H9 (cell line): ENCODE measurements at regions not wholly inside any gene's neighbourhood (a gene's known extent, or its start where the extent isn't known, plus 50 kb on each side); places are given as distances from the start of the nearest gene placed in this dataset.

Experiments
- DNase-seq: peaks from one replicate; pipeline ENCODE4 v3.0.0-alpha.2; 2017
- H2AFZ ChIP-seq: one replicate; pipeline ENCODE4 v1.6.1; 2013; ENCODE audit warnings: mild to moderate bottlenecking, low read length, control low read depth, moderate library complexity
- H2AK5ac ChIP-seq: 2 replicates; pipeline ENCODE4 v1.6.1; 2013; ENCODE audit warnings: low read length, control low read depth, mixed read lengths; ENCODE audit not compliant: insufficient read length
- H2BK120ac ChIP-seq: one replicate; pipeline ENCODE4 v1.6.1; 2013; ENCODE audit warnings: low read depth, mild to moderate bottlenecking, low read length, control low read depth, inconsistent platforms; ENCODE audit not compliant: poor library complexity, severe bottlenecking
- H2BK12ac ChIP-seq: 2 replicates; pipeline ENCODE4 v1.6.1; 2013; ENCODE audit warnings: low read length, control low read depth, mixed read lengths, low read depth; ENCODE audit not compliant: insufficient read length
- H2BK15ac ChIP-seq: 2 replicates; pipeline ENCODE4 v1.6.1; 2013; ENCODE audit warnings: low read depth, low read length, control low read depth
- H2BK20ac ChIP-seq: one replicate; pipeline ENCODE4 v1.6.1; 2013; ENCODE audit warnings: low read depth, mild to moderate bottlenecking, low read length, control low read depth, inconsistent platforms; ENCODE audit not compliant: poor library complexity, severe bottlenecking
- H2BK5ac ChIP-seq: 2 replicates; pipeline ENCODE4 v1.6.1; 2013; ENCODE audit warnings: low read length, control low read depth, mixed read lengths; ENCODE audit not compliant: insufficient read length
- H3K14ac ChIP-seq: 2 replicates; pipeline ENCODE4 v1.6.1; 2013; ENCODE audit warnings: low read length, control low read depth; ENCODE audit not compliant: insufficient read depth
- H3K18ac ChIP-seq: 2 replicates; pipeline ENCODE4 v1.6.1; 2013; ENCODE audit warnings: low read depth, mild to moderate bottlenecking, mixed read lengths, low read length, control low read depth; ENCODE audit not compliant: insufficient read length
- H3K23ac ChIP-seq: 2 replicates; pipeline ENCODE4 v1.6.1; 2013; ENCODE audit warnings: low read length, control low read depth, mixed read lengths, low read depth; ENCODE audit not compliant: insufficient read length
- H3K23me2 ChIP-seq: 2 replicates; pipeline ENCODE4 v1.6.1; 2013; ENCODE audit warnings: low read depth, mild to moderate bottlenecking, mixed read lengths, low read length, control low read depth; ENCODE audit not compliant: insufficient read length, poor library complexity, severe bottlenecking
- H3K27ac ChIP-seq: 2 replicates; pipeline ENCODE4 v1.5.1; 2013; ENCODE audit warnings: low read length, control low read depth, mixed read lengths, low read depth; ENCODE audit not compliant: insufficient read length
- H3K27me3 ChIP-seq: 2 replicates; pipeline ENCODE4 v1.6.1; 2013; ENCODE audit warnings: low read length, control low read depth, inconsistent platforms; ENCODE audit not compliant: insufficient read depth
- H3K4ac ChIP-seq: 2 replicates; pipeline ENCODE4 v1.6.1; 2013; ENCODE audit warnings: low read depth, mild to moderate bottlenecking, control low read depth, inconsistent platforms, low read length, moderate library complexity
- H3K4me1 ChIP-seq: 2 replicates; pipeline ENCODE4 v1.6.1; 2013; ENCODE audit warnings: low read length, control low read depth, inconsistent platforms; ENCODE audit not compliant: insufficient read depth
- H3K4me2 ChIP-seq: 2 replicates; pipeline ENCODE4 v1.6.1; 2013; ENCODE audit warnings: low read length, control low read depth, mixed read lengths; ENCODE audit not compliant: insufficient read length, insufficient read depth
- H3K56ac ChIP-seq: 2 replicates; pipeline ENCODE4 v1.6.1; 2013; ENCODE audit warnings: low read depth, mild to moderate bottlenecking, mixed read lengths, low read length, control low read depth; ENCODE audit not compliant: insufficient read length
- H3K79me1 ChIP-seq: 2 replicates; pipeline ENCODE4 v1.6.1; 2013; ENCODE audit warnings: low read depth, mild to moderate bottlenecking, moderate library complexity, low read length, control low read depth, inconsistent platforms; ENCODE audit not compliant: insufficient read depth, poor library complexity, severe bottlenecking
- H3K79me2 ChIP-seq: 2 replicates; pipeline ENCODE4 v1.6.1; 2013; ENCODE audit warnings: low read length, control low read depth, inconsistent platforms; ENCODE audit not compliant: insufficient read depth
- H3K9ac ChIP-seq: 2 replicates; pipeline ENCODE4 v1.6.1; 2013; ENCODE audit warnings: low read length, control low read depth, mixed read lengths; ENCODE audit not compliant: insufficient read length; ENCODE audit errors: extremely low read depth
- H3K9me3 ChIP-seq: one replicate; pipeline ENCODE4 v1.6.1; 2013; ENCODE audit warnings: low read depth, low read length, inconsistent platforms; ENCODE audit not compliant: control insufficient read depth
- H3T11ph ChIP-seq: one replicate; pipeline ENCODE4 v1.6.1; 2013; ENCODE audit warnings: mild to moderate bottlenecking, low read length, control low read depth, inconsistent platforms
- H4K20me1 ChIP-seq: one replicate; pipeline ENCODE4 v1.6.1; 2013; ENCODE audit not compliant: control insufficient read depth, insufficient read length, insufficient read depth
- H4K5ac ChIP-seq: 2 replicates; pipeline ENCODE4 v1.6.1; 2013; ENCODE audit warnings: low read depth, mild to moderate bottlenecking, mixed read lengths, low read length, control low read depth; ENCODE audit not compliant: insufficient read length
- H4K8ac ChIP-seq: replicated peaks from 2 replicates; pipeline ENCODE4 v1.6.1; 2013; ENCODE audit warnings: low read length, control low read depth, mixed read lengths, low read depth; ENCODE audit not compliant: insufficient read length
- H4K91ac ChIP-seq: 2 replicates; pipeline ENCODE4 v1.6.1; 2013; ENCODE audit warnings: low read depth, mild to moderate bottlenecking, moderate library complexity, mixed read lengths, low read length, control low read depth; ENCODE audit not compliant: insufficient read length
- H3K27ac Mint-ChIP-seq, 3 experiments: 2 replicates in 2 of 3; 3 replicates in 1 of 3; pipeline ENCODE4 v1.8.0; 2020 to 2021; ENCODE audit warnings: mixed read lengths in 3 of 3, mild to moderate bottlenecking in 1 of 3, moderate library complexity in 1 of 3
- H3K27me3 Mint-ChIP-seq: 2 replicates; pipeline ENCODE4 v1.8.0; 2021; ENCODE audit warnings: low read depth, mild to moderate bottlenecking, moderate library complexity, mixed read lengths
- H3K36me3 Mint-ChIP-seq, 3 experiments: 2 replicates in 2 of 3; 3 replicates in 1 of 3; pipeline ENCODE4 v1.8.0; 2020 to 2021; ENCODE audit warnings: low read depth in 3 of 3, mixed read lengths in 3 of 3; ENCODE audit not compliant: insufficient read depth in 1 of 3
- H3K4me1 Mint-ChIP-seq, 2 experiments: 2 replicates each; pipeline ENCODE4 v1.8.0; 2020; ENCODE audit warnings: mixed read lengths in 2 of 2
- H3K4me3 Mint-ChIP-seq, 2 experiments: 2 replicates in 1 of 2; 3 replicates in 1 of 2; pipeline ENCODE4 v1.8.0; 2020 to 2021; ENCODE audit warnings: mild to moderate bottlenecking in 2 of 2, mixed read lengths in 2 of 2, moderate library complexity in 1 of 2
- H3K9me3 Mint-ChIP-seq, 2 experiments: 2 replicates in 1 of 2; 3 replicates in 1 of 2; pipeline ENCODE4 v1.8.0; 2020; ENCODE audit warnings: mild to moderate bottlenecking in 2 of 2, mixed read lengths in 2 of 2, moderate library complexity in 1 of 2
- CTCF ChIP-seq: fragments of 200-600 bp; sonication (generic); conservative IDR thresholded peaks from 3 replicates; pipeline ENCODE4 v1.8.0; 2021; ENCODE audit warnings: antibody characterized with exemption, mild to moderate bottlenecking
- WGBS: extraction: QIAGEN DNeasy Blood & Tissue Kit; methylation state at CpG from one replicate; pipeline ENCODE4 v1.1.7; 2013; ENCODE audit warnings: missing lambda C conversion rate, low lambda C conversion rate, mixed read lengths; ENCODE audit not compliant: insufficient read length; ENCODE audit errors: extremely low coverage; 5-methylcytosine and 5-hydroxymethylcytosine counted together

GRCh38 chr16:11423315-11424117, 78.3 kb downstream of the RMI2 start:
- no peak for TF ChIP-seq CTCF
- Mint-ChIP-seq H3K36me3 (no peaks in the 10 kb centered on the region), H3K9me3 (no peaks in the 10 kb centered on the region), H3K27me3 (no peaks in the 10 kb centered on the region), H3K27ac (no peak overlapping the region), H3K4me1 (peaks cover 13% of the 10 kb centered on the region in 2 experiments), H3K4me3 (no peak overlapping the region)
- Histone ChIP-seq H3K14ac (no peak overlapping the region), H2BK5ac (no peak overlapping the region), H3T11ph (no peak overlapping the region), H4K20me1 (peaks cover 2% of the 10 kb centered on the region), H3K56ac (no peak overlapping the region), H2BK120ac (no peak overlapping the region), H2AFZ (no peak overlapping the region), H3K27me3 (no peaks in the 10 kb centered on the region), H3K9ac (no peak overlapping the region), H4K5ac (no peak overlapping the region), H3K23ac (no peak overlapping the region), H2BK20ac (no peak overlapping the region), H2AK5ac (no peak overlapping the region), H4K91ac (no peak overlapping the region), H3K79me2 (no peaks in the 10 kb centered on the region), H2BK15ac (no peak overlapping the region), H3K27ac (no peak overlapping the region), H3K23me2 (no peaks in the 10 kb centered on the region), H3K79me1 (no peaks in the 10 kb centered on the region), H3K4ac (no peak overlapping the region), H3K18ac (no peak overlapping the region), H3K9me3 (no peaks in the 10 kb centered on the region), H3K4me2 (no peak overlapping the region), H4K8ac (no peak overlapping the region), H2BK12ac (no peak overlapping the region), H3K4me1 (no peaks in the 10 kb centered on the region)
- no CpG with 5 or more reads among the region's 24 CpGs for WGBS
- no peak for DNase-seq
